ENCODE measurements at regions not wholly inside any gene's neighbourhood (a gene's known extent, or its start where the extent isn't known, plus 50 kb on each side); places are given as distances from the start of the nearest gene placed in this dataset.
"Not testable (repeated sequence)": the region's sequence is repeated elsewhere in the genome, so short reads cannot be mapped to it uniquely, and the experiment has no call there.

DNA sequence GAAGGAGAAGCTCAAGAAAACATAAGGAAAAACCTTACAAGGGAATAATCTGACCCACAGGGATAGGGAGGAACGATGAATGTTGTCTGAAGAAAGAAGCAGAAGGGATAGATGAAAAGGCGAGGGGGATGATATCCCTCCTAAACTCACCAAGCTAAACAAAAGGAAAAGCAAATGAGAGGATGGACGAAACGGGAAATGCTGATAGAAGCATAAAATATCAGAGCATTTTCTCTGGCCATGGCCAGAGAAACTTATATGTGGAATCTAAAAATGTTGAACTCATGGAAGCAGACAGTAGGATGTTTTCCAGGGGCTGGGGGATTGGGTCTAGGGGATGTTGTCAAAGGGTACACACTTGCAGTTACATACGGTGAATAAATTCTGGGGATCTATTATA, 148.4 kb upstream of the FOXQ1 start:
- TF ChIP-seq, protein P1, sequence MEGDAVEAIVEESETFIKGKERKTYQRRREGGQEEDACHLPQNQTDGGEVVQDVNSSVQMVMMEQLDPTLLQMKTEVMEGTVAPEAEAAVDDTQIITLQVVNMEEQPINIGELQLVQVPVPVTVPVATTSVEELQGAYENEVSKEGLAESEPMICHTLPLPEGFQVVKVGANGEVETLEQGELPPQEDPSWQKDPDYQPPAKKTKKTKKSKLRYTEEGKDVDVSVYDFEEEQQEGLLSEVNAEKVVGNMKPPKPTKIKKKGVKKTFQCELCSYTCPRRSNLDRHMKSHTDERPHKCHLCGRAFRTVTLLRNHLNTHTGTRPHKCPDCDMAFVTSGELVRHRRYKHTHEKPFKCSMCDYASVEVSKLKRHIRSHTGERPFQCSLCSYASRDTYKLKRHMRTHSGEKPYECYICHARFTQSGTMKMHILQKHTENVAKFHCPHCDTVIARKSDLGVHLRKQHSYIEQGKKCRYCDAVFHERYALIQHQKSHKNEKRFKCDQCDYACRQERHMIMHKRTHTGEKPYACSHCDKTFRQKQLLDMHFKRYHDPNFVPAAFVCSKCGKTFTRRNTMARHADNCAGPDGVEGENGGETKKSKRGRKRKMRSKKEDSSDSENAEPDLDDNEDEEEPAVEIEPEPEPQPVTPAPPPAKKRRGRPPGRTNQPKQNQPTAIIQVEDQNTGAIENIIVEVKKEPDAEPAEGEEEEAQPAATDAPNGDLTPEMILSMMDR (IDR thresholded peaks at IDR 0.05; ENCODE audit: poor library complexity) = no peak
- TF ChIP-seq EZH2 (IDR thresholded peaks at IDR 0.05; ENCODE audit: borderline replicate concordance) (no peak), EZH2phosphoT487 (IDR thresholded peaks at IDR 0.05; ENCODE audit: low read depth, severe bottlenecking, unreplicated experiment) (no peak)
- H3K9me3 ChIP-seq (ENCODE audit: low read depth) = no peaks in the 10 kb centered on the region

DNA sequence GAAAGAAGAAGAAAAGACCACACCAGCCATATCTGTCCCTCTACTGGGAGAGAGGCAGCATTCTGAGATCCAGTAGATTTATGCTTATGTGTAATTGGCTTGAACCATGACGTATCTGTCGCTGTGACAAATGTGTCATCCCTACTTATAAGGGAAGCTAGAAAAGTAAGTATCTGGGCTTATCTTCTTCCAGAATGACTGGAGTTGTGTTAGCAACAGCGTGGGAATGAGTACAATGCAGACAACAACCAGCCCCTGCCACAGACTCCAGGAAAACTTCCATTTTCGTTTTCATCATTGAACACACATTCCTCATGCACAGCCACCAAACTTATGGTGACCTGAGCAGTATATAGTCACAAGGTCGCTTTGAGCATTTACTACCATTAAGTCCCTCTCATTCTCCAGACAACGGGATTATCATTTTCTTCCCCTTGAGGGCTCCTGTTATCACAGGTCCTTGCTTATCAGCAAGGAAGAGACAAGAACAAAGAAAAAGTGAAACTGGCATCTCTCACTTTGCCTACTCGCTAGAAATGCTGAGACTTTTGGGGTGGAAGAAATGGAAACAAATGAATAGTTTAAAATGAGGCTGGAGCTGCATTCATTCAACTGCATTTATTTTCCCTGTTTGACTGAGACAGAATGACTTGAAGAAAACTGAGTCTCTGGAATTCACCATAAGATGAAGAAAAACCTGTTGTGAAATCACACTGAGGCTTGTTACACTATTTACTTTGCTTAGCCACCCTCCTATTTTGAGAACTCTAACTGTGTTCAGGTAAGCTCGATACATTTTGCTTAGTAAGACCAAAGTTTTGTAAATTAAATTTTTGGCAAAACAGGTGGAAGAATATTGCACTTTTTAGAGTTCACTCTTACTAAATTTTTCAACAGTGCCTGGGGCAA, 149.3 kb upstream of the FOXQ1 start:
- H3K4me2 ChIP-seq = peak overlapping the region; percentile 75
- H4K20me1 ChIP-seq (ENCODE audit: insufficient read depth, poor library complexity, severe bottlenecking) = no peaks in the 10 kb centered on the region
- H3K27me3 ChIP-seq = no peaks in the 10 kb centered on the region
- no peaks in the 10 kb centered on the region for H3K79me2 ChIP-seq
- WGBS (ENCODE audit: low lambda C conversion rate, missing lambda C conversion rate) = 43% methylated on average over 8 of the region's 8 CpGs
- no peaks in the 10 kb centered on the region for H3K9me2 ChIP-seq (replicated peaks; ENCODE audit: insufficient read depth)
- peaks cover 11% of the 10 kb centered on the region for H3K4me1 ChIP-seq (ENCODE audit: insufficient read depth)
- peak overlapping the region; percentile 33 for H2AFZ ChIP-seq
- peak; percentile 14 for DNase-seq (ENCODE audit: low spot score)
- TF ChIP-seq, protein P1 (IDR thresholded peaks at IDR 0.05; ENCODE audit: poor library complexity) = no peak
- TF ChIP-seq EZH2phosphoT487 (IDR thresholded peaks at IDR 0.05; ENCODE audit: low read depth, severe bottlenecking, unreplicated experiment) (no peak), EZH2 (IDR thresholded peaks at IDR 0.05; ENCODE audit: borderline replicate concordance) (no peak)
- peak overlapping the region; percentile 50 for H3K27ac ChIP-seq
- H3K9me3 ChIP-seq (ENCODE audit: low read depth) = no peaks in the 10 kb centered on the region
- H3K4me3 ChIP-seq = no peak overlapping the region
- H3K36me3 ChIP-seq (replicated peaks; ENCODE audit: insufficient read depth, low read depth) = no peaks in the 10 kb centered on the region

More for the DNA sequence above, 148.4 kb upstream of the FOXQ1 start:
- Histone ChIP-seq H4K20me1 (ENCODE audit: insufficient read depth, poor library complexity, severe bottlenecking) (no peaks in the 10 kb centered on the region), H3K27me3 (no peaks in the 10 kb centered on the region), H3K4me3 (no peak overlapping the region), H3K4me2 (peak overlapping the region; percentile 75), H3K4me1 (ENCODE audit: insufficient read depth) (peaks cover 11% of the 10 kb centered on the region), H3K36me3 (replicated peaks; ENCODE audit: insufficient read depth, low read depth) (no peaks in the 10 kb centered on the region), H3K79me2 (no peaks in the 10 kb centered on the region), H2AFZ (no peak overlapping the region), H3K27ac (no peak overlapping the region), H3K9me2 (replicated peaks; ENCODE audit: insufficient read depth) (no peaks in the 10 kb centered on the region)
- no peak for DNase-seq (ENCODE audit: low spot score)
- 86% methylated on average over 5 of the region's 5 CpGs for WGBS (ENCODE audit: low lambda C conversion rate, missing lambda C conversion rate)

DNA sequence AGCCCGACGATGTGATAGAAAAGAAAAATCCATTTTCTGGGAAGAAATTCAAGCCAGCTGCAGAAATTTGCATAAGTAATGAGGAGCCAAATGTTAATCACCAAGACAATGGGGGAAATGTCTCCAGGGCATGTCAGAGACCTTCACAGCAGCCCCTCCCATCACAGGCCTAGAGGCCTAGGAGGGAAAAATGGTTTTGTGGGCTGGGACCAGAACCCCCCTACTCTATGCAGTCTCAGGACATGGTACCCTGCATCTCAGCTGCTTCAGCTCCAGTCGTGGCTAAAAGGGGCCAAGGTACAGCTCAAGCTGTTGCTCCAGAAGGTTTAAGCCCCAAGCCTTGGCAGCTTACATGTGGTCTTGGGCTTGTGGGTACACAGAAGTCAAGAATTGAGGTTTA, 155.5 kb upstream of the FOXQ1 start:
- H2AFZ ChIP-seq; H3K9me2 ChIP-seq (replicated peaks; ENCODE audit: insufficient read depth); H3K4me3 ChIP-seq; H3K27me3 ChIP-seq; H3K36me3 ChIP-seq (replicated peaks; ENCODE audit: insufficient read depth, low read depth); H3K79me2 ChIP-seq; H3K4me2 ChIP-seq; H3K9me3 ChIP-seq (ENCODE audit: low read depth); DNase-seq (ENCODE audit: low spot score); H3K27ac ChIP-seq; H3K4me1 ChIP-seq (ENCODE audit: insufficient read depth); H4K20me1 ChIP-seq (ENCODE audit: insufficient read depth, poor library complexity, severe bottlenecking): not testable (repeated sequence)
- 89% methylated on average over 3 of the region's 3 CpGs for WGBS (ENCODE audit: low lambda C conversion rate, missing lambda C conversion rate)

DNA sequence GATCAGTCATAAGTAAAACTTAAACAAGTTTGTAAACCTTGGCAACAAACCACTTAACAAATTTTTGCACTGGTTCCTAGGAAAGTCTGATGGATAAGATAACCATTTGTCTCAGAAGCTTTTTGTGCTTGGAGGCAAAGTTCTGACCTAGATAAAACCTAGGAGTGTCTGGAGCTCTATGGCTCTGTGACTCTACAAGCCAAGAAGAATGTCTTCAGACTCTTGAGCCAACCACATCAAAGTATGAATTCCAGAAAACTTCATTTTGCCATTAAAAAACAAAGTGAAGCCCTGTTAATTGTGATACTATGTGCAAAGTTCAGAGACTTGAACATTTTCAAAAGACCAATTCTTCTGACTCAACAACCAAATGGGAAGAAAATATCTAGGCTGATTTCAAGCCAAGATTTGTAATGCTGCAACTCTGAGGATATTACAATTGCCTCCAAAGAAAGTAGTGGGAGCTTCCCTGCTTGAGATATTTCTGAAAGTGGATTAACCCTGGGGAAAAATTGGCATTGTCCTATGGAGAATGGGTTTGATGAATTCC, 158.1 kb upstream of the FOXQ1 start:
- no peaks in the 10 kb centered on the region for H3K36me3 ChIP-seq (replicated peaks; ENCODE audit: insufficient read depth, low read depth)
- H3K27ac ChIP-seq = no peak overlapping the region
- no peaks in the 10 kb centered on the region for H3K9me3 ChIP-seq (ENCODE audit: low read depth)
- no peaks in the 10 kb centered on the region for H3K9me2 ChIP-seq (replicated peaks; ENCODE audit: insufficient read depth)
- no peaks in the 10 kb centered on the region for H4K20me1 ChIP-seq (ENCODE audit: insufficient read depth, poor library complexity, severe bottlenecking)
- no peaks in the 10 kb centered on the region for H3K79me2 ChIP-seq
- TF ChIP-seq EZH2phosphoT487 (IDR thresholded peaks at IDR 0.05; ENCODE audit: low read depth, severe bottlenecking, unreplicated experiment) (no peak), EZH2 (IDR thresholded peaks at IDR 0.05; ENCODE audit: borderline replicate concordance) (no peak)
- TF ChIP-seq, protein P1 (IDR thresholded peaks at IDR 0.05; ENCODE audit: poor library complexity) = no peak
- no peak for DNase-seq (ENCODE audit: low spot score)
- H3K4me2 ChIP-seq = no peak overlapping the region
- no peak overlapping the region for H3K4me3 ChIP-seq
- H3K27me3 ChIP-seq = no peaks in the 10 kb centered on the region
- no peaks in the 10 kb centered on the region for H3K4me1 ChIP-seq (ENCODE audit: insufficient read depth)
- no peak overlapping the region for H2AFZ ChIP-seq

All from hepatocyte (in vitro differentiated cells).